ENCODE measurements at regions not wholly inside any gene's neighbourhood (a gene's known extent, or its start where the extent isn't known, plus 50 kb on each side); places are given as distances from the start of the nearest gene placed in this dataset.

- BruUV-seq (replicated peaks): no TSS peak
- POLR2A ChIA-PET: no interaction called here
- H3K9me3 ChIP-seq (replicated peaks; ENCODE audit: control insufficient read depth, insufficient read depth, low read length): no peaks in the 10 kb centered on the region
These were observed 84.3 kb upstream of the SPATA16 start for GRCh38 chr3:173225351-173225750.

More at GRCh38 chr3:173225351-173225750, 84.3 kb upstream of the SPATA16 start:
- Histone ChIP-seq H4K20me1 (ENCODE audit: control insufficient read depth, insufficient read depth) (no peaks in the 10 kb centered on the region), H3K9ac (ENCODE audit: control insufficient read depth, insufficient read depth, low read length) (no peak overlapping the region), H3K4me3 (no peak overlapping the region), H3K27ac (ENCODE audit: control insufficient read depth, insufficient read depth) (no peak overlapping the region), H2AFZ (ENCODE audit: control insufficient read depth, low read depth, low read length) (no peak overlapping the region), H3K4me2 (ENCODE audit: control insufficient read depth, insufficient read depth) (no peak overlapping the region), H3K27me3 (replicated peaks in 1 of 2; ENCODE audit: control insufficient read depth in 2 of 2, insufficient read depth in 2 of 2, low read length in 1 of 2) (no peaks in the 10 kb centered on the region), H3K36me3 (ENCODE audit: control insufficient read depth in 2 of 2, insufficient read depth in 2 of 2, low read length in 1 of 2) (no peaks in the 10 kb centered on the region), H3K4me1 (ENCODE audit: control insufficient read depth, insufficient read depth, low read length) (no peaks in the 10 kb centered on the region), H3K79me2 (ENCODE audit: control insufficient read depth, insufficient read depth, low read length) (no peaks in the 10 kb centered on the region)
- 0% methylated on average over 3 of the region's 3 CpGs for WGBS (ENCODE audit: insufficient coverage, insufficient replicate concordance, low lambda C conversion rate, missing lambda C conversion rate)
- no peak for ATAC-seq
- TF ChIP-seq CEBPB (IDR thresholded peaks at IDR 0.05; ENCODE audit: borderline replicate concordance in 1 of 2, low read depth in 2 of 2, low read length in 2 of 2): no peak
- no peak for TF ChIP-seq ZBTB33 (IDR thresholded peaks at IDR 0.05)
- no peak for TF ChIP-seq IRF3 (IDR thresholded peaks at IDR 0.05)
- TF ChIP-seq CHD2 (IDR thresholded peaks at IDR 0.05; ENCODE audit: borderline replicate concordance, low read depth, low read length): no peak
- TF ChIP-seq NFYA (IDR thresholded peaks at IDR 0.05; ENCODE audit: borderline replicate concordance, low read depth, low read length): no peak
- TF ChIP-seq SIN3A (IDR thresholded peaks at IDR 0.05; ENCODE audit: low read depth, low read length): no peak
- no peak for TF ChIP-seq E2F4 (IDR thresholded peaks at IDR 0.05; ENCODE audit: low read depth, low read length)
- no peak for TF ChIP-seq NBN (IDR thresholded peaks at IDR 0.05)
- no peak for TF ChIP-seq CBX5 (IDR thresholded peaks at IDR 0.05; ENCODE audit: low read depth)
- TF ChIP-seq SKIL (IDR thresholded peaks at IDR 0.05; ENCODE audit: low read depth, poor library complexity, severe bottlenecking): no peak
- no peak for TF ChIP-seq MYC (IDR thresholded peaks at IDR 0.05; ENCODE audit: insufficient read depth, insufficient read length, insufficient replicate concordance, low read length, severe bottlenecking)
- TF ChIP-seq NFYB (IDR thresholded peaks at IDR 0.05; ENCODE audit: insufficient read depth, low read depth, low read length): no peak
- ChIA-PET RAD21 (ENCODE audit: unreplicated experiment) (no interaction called here), CTCF (no interaction called here), SMC1A (ENCODE audit: uncharacterized antibody, unreplicated experiment) (interaction anchor here (1.0 kb wide), 1 partner anchor 11 kb away, joined by 3 read pairs; no protein-coding TSS in a partner anchor)
- in situ Hi-C loops (cut with MboI) (no loop called here), intact Hi-C loops (cut with micrococcal nuclease; ENCODE audit: unreplicated experiment) (no loop called here)
- no peak for FAIRE-seq
- no peak for DNase-seq (ENCODE audit: low read depth, low spot score)
